ENCODE measurements at regions not wholly inside any gene's neighbourhood (a gene's known extent, or its start where the extent isn't known, plus 50 kb on each side); places are given as distances from the start of the nearest gene placed in this dataset.

DNA sequence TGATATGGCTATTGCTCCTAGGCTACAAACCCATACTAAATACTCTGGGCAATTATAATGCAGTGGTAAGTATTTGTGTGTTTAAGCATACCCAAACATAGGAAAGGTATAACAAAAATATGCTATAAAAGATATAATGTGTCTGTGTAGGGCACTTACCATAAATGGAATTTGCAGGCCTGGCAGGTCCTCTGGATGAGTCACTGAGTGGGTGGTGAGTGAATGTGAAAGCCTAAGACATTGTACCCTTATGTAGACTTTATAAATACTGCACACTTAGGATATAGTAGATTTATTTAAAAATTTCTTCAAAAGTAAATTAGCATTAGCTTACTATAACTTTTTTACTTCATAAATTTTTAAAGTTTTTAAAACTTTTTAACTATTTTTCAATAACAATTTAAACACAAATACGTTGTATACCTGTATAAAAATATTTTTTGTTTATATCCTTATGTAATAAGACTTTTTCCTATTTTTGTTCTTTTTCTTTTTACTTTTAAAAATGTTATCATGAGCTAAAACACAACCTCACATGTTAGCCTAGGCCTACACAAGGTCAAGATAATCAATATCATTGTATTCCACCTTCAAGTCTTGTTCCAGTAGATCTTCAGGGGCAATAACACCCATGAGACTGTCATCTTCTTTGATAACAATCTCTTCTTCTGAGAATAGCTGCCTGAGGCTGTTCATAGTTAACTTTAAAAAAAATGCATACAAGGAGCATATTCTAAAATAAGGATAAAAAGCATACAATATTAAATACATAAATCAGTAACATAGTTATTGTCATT, 306.3 kb upstream of the RGS18 start:
- DNase-seq, result peak; percentile 28

DNA sequence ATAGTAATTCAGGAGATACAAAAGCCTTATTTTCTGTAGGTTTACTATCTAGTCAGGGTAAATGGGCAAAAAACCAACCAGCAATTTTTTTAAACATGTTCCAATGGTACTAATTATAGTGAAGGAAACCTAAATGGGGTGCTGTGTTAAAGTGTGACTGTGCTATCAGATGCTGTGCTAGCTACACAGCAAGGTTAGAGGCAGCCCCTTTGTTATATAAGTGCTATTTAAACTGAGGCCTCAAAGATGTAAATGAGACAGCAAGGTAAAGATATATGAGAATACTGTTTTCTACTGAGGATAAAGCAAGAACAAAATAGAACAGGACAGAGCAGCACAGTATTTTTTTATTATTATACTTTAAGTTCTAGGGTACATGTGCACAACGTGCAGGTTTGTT, 305.4 kb upstream of the RGS18 start:
- no peak for DNase-seq

DNA sequence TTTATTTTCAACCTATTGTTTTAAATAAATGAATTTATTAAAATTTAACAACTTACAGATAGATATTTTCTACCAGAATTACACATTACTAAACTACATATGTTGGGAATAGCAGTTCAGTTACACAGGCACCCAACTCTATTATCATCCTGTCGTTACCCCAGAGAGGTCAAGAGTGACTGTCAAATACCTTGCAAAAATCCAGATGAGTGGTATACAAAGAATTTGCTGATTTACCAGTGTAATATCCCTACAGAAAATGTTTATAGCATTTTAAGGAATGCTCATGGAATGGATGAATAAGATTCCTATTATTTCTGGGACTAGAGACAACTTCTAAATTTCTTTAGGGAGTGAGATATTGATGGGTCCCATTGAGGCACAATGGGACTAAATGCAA, 300.7 kb upstream of the RGS18 start:
- DNase-seq, result peak; percentile 4

DNA sequence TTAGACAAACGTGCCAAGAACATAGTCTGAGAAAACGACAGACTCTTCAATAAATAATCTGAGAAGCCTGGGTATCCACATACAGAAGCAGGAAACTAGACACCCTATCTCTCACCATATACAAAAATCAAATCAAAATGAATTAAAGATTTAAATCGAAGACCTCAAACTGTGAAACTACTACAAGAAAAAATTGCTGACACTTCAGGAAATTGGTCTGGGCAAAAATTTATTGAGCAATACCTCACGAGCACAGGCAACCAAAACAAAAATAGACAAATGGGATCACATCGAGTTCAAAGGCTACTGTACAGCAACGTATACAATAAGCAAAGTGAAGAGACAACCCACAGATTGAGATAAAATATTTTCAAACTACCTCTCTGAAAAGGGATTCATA, 292.8 kb upstream of the RGS18 start:
- no peak for DNase-seq

DNA sequence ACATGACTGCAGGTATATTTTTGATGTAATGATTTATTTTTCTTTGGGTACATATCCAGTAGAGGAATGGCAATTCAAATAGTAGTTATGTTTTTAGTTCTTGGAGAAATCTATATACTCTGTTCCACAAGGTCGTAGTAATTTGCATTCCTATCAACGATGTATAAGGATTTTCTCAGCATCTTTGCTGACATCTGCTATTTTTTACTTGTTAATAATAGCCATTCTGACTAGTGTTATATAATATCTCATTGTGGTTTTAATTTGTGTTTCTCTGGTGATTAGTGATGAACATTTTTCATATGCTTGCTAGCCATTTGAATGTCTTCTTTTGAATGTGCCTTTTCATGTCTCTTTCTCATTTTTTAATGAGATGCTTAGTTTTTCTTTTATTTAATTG, 292.1 kb upstream of the RGS18 start:
- DNase-seq, result no peak

DNA sequence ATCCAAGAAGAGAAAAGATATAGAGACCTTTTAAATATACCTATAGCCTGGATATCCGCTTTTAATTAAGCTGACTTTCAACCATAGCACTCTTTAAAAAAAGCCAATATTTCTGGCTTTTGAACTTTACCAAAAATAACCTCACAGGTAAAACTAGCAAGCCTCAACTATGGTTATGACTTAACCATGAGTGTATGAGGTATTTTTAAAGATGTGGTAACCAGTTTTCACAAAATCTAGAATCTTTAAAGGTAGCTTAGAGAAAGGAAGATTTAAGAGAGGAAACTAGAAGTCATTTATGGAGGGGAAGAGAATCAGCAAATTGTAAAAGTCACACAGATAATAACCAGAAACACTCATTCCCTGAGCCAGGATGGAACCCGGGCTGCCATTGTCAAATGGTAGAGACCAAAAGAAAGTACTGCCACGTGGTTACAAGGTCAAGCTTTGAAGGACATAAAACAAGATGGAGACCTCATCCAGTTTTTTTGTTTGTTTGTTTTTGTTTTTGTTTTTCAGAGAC, 288.4 kb upstream of the RGS18 start:
- no peak for DNase-seq

DNA sequence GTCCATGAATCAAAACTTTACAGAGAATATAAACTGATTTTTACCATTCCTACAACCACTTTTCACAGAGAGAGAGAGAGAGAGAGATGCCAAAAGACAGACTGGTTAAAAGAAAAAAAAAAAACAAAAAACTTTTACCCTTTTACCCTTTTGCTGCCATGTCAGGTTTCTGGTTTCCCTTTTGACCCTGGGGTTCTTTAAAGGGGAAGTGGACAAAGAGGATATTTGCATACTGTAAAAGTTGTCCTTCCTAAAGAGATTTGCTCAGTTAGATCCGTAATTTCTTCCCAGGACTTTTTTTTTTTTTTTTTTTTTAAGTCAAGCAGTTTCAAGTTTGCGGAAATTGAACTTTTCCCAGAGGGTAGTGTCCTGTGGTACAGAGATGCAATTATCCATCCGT, 287.8 kb upstream of the RGS18 start:
- DNase-seq, result no peak

DNA sequence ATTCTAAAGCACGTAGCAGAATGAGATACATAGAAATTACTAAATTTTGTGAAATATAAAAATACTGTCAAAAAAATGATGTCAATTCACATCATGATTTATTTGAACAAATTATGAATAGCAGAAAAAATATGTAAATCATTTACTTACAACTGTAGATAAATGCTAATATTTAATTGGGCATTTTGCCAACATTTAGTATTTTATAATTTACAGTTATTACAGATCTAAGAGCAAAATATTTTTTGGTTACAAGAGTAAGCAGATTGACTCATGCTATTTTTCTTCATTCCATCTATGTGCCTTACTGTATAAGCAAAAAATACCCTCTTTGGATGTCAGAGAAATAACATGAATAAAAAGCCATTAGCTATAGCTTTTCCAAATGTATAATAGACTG, 282.3 kb upstream of the RGS18 start:
- no peak for DNase-seq

DNA sequence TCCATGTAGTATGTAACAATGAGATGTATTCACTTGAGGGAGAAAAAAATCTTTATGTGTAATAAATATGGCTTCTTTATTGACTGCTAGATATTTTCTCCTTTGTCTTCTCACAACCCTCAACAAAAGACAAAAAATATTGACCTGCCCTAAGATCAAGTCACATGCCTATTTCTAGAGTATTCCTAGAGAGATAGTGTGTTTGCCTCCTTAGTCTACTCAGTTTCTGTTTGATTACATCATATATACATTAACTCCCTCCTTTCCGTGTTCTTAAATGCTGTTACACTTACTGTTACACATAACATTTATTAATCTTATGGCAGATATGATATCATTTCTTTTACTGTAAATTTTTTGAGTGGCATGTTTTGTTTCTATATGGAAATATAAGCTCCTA, 281.6 kb upstream of the RGS18 start:
- DNase-seq, result no peak

DNA sequence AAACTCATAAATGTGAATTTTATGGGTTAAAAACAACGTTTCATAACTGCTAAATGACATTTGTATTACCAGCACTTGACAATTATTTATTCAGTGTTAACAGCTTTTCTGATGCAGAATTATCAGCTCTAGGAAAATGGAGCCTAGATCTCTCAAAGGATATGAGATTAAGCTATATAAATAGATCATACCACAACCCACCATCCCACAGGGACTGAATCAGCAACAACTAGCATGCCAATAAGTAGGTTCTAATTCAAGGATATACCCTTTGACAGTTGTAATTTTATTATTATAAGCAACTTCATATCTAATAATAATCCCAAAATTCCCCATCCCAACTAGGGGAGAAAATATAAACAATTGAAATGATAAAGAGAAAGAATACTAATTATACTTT, 275.4 kb upstream of the RGS18 start:
- no peak for DNase-seq

DNA sequence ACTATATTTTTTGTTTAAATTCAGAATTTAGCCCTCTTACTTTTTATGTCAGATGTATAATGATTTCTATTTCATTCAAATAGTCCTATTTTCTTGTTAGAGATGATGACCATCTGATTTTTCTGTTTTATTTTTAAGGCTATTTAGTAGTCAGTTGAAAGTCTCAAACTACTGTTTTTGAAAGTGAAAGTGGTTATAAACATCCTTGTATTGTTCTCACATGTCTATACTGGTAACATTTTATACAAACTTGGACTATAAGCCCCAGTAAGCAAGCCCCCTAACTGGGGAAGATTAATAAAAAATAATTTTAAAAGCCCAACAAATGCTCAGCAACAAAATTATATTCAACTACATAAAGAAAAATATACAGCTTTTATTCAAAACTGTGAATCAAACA, 271.3 kb upstream of the RGS18 start:
- no peak for DNase-seq

DNA sequence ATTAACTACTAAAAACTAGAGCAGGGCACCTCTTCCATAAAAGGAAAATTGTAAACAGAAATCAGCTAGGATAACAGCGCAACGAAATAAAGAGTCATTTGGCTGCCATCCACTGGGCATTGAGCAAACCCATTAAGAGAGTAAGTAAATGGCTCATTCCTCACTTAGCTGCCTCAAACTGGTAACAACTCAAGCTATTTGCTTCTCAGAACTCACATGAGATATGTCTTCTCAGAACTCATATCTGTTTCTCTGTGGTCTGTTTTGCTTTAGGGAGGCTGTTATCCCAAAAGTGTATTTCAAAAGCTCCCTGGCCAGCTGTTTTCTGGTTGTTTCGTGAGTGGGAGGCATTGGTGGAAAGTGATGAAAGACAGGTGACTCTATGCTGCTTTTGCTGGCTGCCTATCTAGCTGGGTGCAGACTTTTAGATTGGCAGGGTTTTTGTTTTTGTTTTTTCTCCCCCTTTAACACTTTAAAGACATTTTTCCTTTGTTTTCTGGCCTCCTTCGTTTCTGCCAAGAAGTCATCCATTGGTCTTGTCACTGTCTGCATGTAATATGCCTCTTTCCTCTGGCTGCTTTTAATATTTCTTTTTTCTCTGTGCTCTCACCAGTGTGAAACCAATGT, 269.2 kb upstream of the RGS18 start:
- peak; percentile 6 for DNase-seq

DNA sequence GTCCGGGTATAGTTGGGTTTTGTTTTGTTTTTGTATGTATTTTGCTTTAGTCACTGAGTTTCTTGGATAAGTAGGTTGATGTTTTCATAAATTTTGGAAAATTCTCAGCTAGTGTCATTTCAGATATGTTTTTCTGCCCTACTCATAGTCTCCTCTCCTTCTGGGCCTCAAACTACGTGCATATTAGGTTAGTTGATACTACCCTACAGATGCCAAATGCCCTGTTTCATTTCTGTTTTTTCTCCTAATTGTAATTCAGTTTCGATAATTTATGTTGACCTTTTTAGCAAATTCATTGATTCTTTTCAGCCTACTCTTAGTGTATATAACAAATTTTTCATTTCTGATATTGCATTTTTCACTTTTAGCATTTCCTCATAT, 268.6 kb upstream of the RGS18 start:
- DNase-seq, result no peak

DNA sequence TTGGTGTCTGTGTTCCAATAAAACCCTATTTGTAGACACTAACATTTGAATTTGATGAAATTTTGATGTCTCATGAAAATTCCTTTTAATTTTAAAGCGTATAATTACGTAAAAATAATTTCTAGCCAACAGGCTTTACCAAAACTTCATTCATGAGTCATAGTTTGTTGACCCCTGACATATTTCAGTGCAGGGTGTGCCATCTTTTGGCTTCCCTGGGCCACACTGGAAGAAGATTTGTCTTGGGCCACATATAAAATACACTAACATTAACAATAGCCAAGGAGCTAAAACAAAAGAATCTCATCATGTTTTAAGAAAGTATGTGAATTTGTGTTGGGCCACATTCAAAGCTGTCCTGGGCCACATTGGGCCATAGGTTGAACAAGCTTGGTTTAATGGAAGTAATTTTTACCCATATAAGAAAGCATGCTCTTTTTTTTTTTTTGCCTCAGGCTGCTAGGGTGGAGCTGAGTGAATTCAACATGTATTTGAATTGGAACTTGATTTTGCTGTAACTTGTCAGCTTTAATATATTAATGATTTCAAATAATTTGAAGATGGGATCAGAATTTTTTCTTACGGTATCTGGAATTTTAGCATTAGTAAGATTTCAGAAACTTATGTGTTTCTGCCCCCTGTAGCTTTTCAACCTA, 267.7 kb upstream of the RGS18 start:
- DNase-seq, result no peak

DNA sequence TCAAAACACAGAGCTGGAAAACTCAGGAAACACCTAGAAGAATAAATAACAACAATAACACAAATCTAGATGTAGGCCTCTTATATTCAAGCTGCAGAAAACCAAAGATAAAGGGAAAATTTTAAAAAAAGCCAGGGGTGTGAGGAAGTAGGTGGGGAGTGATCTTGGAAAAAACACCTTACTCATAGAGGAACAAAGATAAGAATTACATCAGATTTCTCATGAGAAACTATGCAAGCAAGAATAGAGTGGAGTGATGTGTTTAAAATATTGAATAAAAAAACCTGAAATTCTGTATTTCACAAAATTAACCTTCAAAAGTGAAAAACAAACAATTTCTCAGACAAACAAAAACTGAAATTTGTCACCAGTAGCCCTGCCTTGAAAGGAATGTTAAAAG, 265.5 kb upstream of the RGS18 start:
- no peak for DNase-seq

DNA sequence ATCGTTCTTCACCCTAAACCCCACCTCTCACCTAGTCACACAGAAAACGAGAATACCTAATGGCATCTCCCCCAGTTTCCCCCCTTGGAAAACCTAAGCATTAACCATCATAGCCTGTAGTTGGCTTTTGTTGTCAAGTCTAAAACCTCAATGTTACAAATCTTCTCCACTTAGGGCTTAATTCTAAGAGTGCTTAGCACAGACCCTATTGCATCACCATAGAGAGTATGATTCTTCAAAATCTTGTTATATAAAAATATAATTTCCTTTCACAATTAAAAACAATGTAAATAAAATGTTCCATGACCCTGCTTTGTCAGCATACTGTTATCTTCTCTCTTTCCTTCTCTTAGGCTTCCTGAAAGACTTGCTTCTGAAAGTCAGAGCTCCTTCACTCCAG, 263.2 kb upstream of the RGS18 start:
- no peak for DNase-seq

DNA sequence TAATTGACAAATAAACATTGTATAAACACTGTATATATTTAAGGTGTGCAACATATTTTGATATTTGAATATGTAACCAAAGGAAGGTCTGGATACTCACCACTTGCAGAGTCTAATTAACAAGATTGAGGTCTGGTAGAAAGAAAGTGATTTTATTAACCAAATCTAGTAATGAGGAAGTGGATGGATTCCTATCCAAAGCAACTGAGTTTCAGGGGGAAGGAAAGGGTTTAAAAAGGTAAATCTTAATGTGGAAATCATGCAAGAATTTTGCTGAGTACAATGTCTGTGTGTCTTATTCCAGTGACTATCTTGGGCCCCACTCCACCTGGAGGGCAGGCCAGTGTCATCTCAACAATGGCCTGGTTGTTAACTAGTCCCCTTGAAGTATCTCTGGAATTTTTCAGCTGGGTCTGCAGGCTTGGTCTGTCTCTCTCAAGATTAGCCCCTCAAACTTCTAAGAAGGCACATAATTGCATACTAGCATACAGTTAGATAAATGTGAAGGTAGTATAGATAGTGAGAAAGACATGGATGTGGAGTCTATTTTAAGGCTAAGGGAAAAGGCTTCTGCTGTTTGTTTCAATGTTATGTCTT, 262.7 kb upstream of the RGS18 start:
- no peak for DNase-seq

DNA sequence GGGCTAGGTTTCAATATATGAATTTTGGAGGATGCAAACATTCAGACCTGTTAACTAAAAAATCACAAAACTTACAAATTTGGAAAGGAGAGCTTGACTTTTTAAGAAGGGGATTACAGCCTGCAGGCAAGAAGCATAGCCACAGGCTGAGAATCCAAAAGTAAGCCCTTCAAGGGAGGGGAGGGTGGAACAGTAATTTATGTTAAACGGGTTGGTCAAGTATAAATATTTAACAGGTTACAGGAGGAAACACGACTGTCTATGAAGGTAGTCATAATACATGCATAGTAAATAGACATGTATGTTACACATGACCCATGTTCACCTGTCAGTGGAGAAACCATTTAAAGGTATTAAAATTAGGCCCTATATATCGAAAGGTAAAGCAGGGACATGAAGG, 261.1 kb upstream of the RGS18 start:
- no peak for DNase-seq

DNA sequence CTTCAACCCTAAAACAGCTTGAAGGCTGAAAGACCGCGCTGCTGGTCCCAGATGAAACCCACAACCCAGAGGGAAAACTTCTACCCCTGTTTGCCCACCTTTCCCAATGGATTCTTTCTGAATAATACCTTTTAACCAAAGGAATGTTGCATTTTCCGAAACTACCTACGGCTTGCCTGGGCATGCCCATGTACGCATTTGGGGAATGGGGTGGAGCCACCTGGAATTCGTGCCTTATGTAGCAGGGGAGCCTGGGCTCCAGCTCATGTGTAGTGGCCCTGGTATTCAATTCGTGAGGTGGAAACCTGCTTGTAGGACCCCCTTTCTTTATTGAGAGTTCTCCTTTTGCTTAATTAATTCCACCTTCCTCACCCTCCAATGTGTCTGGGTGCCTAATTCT, 256.6 kb upstream of the RGS18 start:
- no peak for DNase-seq

DNA sequence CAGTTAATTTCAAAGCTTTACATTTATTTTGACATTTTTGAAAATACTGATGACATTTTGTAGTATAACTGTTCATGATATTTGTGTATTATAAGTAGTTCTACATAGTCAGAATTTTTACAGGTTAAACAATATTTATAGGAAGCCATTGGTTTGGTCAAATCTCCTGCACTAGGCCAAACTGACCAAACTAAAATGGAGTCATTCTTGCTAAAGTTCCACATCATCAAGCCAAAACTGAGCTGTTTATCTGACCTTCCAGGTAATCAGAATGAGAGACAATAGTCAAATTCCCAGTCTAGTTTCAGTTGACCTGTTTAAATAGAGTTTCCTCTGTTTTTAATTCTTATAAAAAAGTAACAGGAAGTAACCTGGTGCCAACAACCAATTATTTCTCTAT, 253.3 kb upstream of the RGS18 start:
- DNase-seq, result no peak

DNA sequence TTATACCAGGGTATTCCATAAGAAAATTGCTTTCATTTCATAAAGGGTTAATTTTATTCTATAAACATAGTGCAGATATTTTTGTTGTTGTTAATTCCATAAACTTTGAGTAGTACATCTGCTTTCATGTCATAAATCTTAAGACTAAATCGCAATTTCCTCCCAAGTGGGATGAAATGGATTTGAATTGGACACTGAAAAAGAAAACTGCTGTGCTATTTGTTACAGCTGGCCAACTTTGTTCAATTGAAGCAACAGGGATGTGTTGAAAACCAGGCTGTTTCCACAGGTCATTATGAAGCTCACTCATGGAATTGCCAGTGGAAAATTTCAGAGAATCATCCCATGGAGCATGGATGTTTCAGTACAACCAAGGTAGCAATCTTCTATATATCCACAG, 252.5 kb upstream of the RGS18 start:
- no peak for DNase-seq

DNA sequence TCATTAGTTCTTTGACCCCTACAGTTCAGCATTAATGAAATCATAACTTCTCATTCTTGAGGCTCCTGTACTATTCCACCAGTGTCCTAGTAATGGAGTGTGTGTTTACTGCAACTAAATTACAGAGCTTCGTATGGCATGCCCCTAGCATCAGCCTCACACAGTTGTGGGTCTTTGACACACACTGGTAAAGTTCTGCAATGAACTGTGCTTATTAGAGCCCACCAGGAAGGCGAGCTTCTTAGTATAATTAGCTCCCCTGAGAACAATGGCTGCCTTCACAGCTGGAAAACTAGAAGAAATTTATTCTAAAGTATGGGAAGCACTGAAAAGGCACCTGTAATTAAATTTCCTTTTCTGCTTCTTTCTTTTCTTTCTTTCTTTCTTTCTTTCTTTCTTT, 251.1 kb upstream of the RGS18 start:
- DNase-seq, result no peak

DNA sequence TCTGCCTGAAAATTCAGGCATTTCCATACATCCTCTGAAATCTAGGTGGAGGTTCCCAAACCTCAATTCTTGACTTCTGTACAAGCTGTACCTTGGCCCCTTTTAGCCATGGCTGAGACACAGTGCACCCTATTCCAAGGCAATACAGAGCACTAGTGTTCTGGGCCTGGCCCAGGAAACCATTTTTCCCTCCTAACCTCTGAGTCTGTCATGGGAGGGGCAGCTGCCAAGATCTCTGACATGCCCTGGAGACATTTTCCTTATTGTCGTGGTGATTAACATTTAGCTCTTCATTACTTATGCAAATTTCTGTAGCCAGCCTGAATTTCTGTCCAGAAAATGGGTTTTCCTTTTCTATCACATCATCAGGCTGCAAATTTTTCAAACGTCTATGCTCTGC, 248.0 kb upstream of the RGS18 start:
- no peak for DNase-seq

DNA sequence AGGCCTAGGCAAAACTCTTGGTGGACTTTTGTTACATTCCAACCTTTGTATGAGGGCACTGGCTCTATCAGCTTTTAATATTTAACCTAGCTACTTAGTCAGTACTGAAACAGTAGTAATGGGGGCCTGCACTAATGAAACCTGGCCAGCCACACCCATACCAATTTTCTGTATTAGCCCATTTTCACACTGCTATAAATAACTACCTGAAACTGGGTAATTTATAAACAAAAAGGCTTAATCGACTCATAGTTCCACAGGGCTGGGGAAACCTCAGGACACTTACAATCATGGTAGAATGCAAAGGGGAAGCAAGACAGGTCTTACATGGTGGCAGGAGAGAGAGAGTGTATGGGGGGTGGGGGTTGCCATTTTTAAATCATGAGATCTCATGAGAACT, 245.7 kb upstream of the RGS18 start:
- no peak for DNase-seq

Data from fibroblast of skin of right quadriceps (primary cell).